NCI-H526 (cell line): ENCODE measurements at regions not wholly inside any gene's neighbourhood (a gene's known extent, or its start where the extent isn't known, plus 50 kb on each side); places are given as distances from the start of the nearest gene placed in this dataset.
A peak's percentile ranks its signal among the peaks of the same experiment; 100 is the strongest.

Experiments
- DNase-seq, 2 experiments: peaks; one replicate each; lab custom pipeline; 2025; lab: John Stamatoyannopoulos, UW

DNA sequence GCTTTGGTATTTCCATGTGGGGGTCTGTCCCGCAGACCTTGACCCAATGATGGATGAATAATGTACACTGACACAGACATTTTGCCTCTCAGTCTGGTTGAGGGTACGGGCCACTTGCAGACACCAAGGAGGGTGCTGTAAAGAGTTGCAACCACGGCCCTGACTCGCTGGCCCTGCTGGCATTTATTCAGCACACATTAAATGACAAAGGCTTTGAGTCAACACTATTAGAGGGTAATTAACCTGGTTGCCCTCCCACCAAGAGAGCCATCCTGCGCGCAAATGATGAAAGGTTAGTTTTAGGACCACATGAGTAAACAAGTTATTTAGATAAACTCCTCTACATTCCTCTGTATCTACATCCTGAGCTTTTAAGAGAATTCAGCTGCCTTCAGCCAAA, 308.9 kb upstream of the MMS22L start:
- DNase-seq: no peak

DNA sequence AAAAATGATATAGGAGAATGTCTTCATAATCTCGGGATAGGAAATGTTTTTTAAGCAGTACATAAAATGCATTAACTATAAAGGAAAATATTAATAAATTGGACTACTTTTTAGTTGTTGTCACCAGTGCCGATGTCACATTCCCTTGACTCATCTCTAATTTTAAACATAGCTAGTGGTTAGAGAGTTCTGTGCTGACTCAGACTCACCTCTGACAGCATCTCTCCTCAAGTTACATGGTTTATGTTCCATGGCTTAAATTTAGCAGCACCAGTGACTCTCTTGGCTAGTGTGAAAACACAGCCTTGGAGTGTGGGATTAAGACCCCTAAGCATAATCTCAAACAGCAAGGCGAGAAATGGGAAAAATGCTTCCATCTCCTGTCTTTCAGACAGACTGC, 311.8 kb upstream of the MMS22L start:
- no peak for DNase-seq

DNA sequence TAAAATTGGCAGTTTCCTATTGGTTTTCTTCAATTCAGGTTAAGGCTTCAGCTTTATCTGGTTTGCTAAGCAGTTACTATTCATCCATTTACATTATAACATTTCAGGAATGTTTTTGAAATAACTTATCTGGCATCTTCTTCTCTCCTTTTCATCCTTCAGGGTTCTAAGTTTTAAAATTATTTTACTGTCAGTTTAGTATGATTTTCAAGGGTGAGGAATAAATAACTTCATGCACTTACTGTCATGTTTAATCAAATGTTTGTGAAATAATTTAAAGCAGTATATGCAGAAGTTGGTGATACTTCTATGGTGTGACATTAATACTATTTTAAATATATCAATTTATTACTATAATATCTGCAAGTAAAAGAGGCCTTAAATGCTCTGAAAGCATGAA, 338.1 kb upstream of the MMS22L start:
- DNase-seq: no peak

DNA sequence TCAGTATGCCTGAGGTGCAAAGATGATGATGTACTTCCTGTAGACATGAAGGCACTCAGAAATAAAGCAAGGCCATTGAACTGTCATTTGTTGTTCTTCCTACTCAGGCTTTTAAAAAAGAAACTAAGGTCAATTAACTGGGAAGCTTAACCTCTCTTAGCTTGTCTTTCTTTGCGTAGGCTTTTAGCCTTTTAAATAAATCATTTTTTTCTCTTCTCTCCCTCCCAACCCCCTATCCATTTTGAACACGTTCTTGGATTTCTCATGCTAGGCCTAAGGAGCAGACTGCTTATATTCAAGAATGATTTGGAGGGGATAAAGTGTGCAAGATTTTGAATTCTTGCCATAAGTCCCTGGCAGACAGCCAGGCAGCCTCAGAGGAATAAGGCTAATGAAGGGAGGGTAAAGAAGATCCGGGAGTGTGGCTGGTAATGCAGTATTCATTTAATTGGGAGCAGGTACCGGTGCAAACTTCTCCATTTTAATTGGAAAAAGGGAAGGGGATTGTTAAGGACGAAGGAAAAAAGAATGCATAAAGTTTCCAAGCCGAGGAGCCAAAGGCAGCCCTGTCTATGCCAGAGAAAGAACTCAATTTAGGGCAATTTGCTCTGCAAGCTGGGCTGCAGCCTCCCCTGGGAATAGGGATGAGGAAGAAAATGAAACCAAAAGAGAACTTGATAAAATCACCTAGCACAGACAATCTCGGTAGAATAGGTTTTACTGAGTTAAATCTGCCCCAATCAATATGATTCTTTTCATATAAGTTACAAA, 343.8 kb upstream of the MMS22L start:
- DNase-seq: peak; percentile 23 to 41

DNA sequence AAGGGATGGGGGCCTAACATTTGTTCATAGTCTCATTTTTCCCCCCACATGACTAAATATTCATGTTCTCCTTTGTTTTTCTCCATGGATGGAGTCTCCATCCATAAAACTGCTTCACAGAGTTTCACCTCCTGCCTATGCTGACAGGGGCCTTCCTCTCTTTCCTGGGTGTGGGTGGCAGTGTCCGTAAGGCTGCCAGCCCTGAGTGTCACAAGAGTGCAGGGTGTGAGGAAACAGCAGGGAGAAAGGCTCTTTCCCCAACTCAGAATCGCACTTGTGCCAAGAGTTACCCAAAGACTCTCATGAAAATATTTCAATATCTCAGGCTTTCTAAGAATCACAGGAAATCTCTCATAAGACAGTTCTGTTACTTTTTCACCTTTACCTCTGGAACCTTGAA, 346.2 kb upstream of the MMS22L start:
- DNase-seq: no peak

DNA sequence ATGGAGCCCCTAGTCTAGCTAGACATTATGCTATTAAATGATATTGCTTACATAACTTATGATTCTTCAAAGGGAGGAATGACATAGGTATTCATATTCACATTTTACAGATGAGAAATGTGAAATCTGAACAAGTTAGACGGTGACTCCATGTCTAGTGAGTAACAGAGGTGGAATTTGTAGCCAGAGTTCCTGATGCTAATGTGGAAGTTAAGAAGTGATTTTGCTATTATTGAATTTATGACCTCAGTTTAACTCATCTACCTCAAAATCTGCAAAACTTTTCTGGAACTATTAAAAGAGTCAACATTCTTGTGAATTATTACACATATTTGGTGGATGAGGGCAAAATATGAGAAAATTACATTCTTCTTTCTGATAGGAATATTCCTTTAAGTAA, 347.6 kb upstream of the MMS22L start:
- no peak for DNase-seq

DNA sequence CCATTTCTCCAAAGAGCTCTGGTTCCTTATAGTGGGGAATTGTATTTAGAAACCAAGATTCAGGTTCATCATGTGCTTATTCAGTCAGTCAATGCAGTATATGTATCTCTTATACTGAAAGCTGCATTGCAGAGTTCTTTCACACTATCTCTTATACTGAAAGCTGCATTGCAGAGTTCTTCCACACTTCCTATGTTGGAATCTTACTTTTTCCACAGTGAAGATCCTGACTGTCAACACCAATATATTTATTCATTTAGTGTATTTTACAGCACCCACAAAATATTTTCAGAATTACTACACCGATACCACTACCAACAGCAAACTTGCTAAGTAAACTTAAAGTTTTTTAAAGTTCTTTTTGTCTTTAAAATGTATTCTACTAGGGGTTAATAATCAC, 349.3 kb upstream of the MMS22L start:
- no peak for DNase-seq

DNA sequence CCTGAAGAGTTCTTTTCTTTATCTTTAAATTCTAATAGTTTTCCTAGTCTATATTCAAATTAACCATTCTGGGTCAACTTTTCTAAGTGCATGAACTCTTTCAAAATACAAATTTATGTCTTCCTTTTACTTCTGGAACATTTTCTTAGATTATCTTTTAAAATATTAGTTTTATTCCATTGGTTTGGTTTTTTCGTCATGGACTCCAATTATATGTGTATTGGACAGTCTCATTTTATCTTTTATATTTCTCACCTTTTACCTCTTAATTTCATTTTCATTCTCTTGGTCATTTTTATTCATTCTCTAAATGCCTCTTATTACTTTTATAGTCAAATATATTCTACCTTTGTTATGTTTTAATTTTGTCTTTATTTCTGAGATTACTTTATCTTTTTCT, 356.7 kb upstream of the MMS22L start:
- no peak for DNase-seq

DNA sequence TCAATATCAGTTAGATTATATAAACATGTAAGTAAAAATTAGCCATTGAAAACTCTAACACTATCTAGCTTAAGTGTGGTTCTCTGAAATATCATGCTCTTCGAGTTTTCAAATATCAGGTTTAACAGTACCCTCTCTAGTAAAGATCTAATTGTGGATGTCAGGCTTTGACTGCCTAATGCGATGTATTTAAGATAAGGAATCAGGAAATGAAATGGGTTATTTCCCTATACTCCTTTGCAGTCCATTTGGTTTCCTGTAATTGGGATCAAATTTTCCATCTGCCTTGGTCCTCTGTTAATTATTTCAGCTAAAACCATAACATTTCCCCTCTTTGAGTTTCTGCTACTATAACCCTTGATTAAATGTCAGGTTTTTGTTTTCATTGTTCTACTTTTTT, 361.3 kb upstream of the MMS22L start:
- no peak for DNase-seq

DNA sequence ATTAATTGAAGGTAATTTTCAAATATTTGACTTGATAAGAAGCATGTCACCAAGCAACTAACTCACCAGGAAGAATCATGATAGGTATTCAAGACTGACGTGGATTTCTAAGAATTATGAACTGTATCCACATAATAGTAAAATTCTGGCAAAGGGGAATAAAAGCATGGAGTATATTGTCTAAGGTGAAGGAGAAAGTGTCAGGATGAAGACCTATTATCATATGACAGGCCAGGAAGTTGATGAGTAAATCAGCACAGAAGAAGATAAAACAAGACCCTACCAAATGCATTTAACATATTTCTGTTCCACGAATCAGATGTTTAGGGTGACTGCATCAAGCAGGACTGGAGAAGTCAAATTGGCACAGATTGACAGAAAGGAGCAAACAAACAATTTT, 362.7 kb upstream of the MMS22L start:
- no peak for DNase-seq

DNA sequence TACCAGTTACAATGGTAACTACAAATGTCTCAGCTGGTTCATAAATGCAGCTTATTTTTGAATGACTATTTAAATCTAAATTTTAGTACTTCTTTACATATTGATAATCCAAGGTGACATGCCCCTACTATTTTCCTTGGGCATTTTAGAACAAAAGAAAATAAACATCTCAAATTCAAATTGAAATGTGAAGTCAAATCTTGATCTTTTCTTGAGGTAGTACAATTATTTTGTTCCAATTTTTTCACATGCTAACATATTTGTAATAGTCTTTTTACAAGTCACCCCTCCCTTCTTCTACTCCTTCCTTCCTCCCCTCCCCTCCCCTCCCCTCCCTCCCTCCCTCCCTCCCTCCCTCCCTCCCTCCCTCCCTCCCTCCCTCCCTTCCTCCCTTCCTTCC, 370.1 kb upstream of the MMS22L start:
- no peak for DNase-seq

DNA sequence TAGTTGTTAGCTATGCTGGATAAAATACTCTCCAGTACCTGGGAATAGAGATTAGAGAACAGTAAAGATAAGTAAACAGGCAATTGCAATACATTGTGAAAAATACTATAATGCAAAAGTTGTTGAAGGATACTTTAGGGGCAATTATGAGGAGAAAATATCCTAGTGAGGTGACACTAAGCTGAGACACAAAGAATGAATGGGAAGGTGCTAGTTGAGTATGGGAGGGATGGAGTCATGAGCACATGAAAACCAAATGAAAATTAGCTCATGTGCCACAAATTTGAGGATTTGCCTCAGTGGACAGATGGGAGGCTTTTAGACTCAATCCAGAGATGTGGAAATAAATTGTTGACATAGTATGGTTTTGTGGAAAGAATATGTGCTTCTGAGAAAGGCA, 370.5 kb upstream of the MMS22L start:
- DNase-seq: no peak

DNA sequence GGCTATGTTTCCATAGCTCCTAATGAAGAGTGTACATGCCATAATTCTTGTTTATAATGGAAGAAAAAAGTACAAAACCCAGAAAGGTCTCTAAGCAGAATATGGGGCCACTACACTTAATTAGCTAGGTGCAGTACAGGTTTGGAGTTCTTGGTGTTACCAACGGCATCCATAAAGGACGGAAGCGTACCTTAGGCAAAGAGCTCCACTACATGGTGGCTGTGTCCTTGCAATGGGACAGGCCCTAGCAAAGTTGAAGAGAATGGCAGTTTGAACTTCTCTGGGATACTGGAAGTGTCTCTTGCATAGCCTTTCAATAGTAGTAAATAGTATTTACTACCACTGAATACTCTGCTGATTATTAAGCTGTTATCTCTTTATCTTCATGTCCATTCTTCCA, 371.7 kb upstream of the MMS22L start:
- DNase-seq: no peak

DNA sequence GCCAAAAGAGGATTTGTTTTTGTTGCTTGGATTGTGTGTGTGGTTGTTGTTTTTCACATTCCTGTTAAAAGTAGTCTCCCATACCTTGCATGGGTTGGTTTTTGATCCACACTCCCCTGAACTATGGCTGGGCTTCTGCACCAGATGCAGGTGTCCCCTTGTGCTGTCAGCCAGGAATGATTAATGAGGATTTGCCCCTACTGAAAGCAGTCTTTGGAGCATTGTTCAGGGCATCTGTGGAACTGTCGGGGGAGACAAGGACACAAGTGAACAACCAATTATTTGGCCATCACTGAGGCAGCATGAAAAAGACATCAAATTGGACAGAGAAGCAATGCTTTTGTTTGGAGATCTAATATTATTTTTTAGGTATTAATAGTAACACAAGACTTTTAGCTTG, 373.2 kb upstream of the MMS22L start:
- DNase-seq: no peak

DNA sequence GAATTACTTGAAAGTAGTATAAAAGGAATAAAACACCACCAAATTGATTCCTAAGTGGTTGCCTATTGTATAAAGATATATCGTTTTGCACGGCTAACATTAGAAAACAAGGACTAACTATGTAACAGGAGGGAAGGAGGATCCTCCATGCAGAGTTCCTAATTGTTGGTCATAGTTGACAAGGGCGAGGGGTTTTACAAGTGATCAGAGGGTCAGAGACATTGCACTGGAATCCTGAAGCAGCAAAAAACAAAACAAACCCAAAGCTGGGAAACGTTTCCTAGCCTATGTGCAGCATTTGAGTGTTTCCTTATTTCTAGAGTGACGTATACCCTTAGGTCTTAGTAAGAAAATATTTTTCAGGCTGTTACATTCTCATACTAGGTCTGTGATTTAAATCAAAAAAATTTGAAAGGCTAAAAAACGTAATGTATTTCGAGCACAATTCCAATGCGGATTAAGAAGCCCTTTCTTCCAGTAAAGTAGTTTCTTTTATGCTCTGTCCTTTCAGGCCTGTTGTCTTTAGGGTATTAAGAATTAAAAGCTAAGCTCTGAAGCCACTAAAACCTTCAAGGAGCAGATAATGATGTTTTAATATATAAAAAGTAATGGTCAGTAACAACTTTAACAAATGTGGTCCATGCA, 373.8 kb upstream of the MMS22L start:
- DNase-seq: no peak

DNA sequence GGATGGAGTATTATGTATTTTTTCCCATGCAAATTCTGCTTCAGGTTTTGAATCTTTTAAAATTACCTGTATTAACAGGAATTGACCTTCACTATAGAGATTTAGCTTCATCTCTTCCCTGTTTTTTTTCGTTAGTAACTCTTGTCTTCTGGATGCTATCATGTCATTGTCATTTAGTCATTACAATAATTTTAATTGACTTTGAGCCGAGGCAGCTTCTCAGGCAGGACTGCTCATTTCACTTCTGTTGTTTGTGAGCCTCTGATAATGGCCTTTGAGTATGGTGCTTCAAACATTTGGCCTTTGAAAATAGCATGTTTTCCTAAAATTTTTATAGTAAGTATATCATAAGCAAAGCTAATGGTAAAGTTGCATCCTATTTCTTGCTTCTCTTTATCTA, 375.1 kb upstream of the MMS22L start:
- DNase-seq: no peak

DNA sequence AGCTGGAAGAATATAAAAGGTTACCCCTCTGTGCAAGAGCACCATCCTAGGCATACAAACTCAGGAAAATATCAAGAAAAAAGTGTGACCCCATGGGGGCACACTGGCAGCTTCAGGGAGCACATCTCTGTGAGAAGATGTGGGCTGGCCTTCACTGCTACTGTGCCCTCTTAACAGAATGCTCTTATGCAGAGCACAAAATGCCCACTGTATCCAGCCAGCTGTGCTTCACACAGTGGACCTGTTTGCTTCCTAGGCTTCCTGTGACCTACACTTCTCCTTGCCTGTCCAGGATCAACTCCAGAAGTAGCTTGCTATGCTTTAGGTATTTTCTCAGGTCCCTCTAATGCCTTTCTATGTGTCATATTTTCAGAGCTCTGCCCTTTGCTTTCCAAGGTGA, 380.2 kb upstream of the MMS22L start:
- no peak for DNase-seq

DNA sequence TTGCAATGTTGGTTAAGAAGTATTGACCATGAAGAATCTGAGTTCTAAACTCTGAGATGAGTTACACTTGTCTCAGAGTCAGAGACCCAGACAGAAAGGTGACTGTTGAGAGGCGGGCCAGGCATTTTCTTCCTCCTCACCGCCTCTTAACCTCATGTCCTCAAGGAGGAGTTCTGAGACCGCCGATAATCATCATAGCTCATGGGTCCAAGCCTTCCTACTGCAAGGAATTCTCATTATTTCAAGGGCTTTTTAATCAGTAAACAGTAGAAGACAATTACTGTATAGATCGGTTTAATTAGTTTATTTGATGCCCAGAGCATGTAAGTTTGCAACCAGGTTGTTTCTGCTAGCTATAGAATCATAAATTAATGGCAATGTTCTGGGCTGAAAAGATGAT, 382.4 kb upstream of the MMS22L start:
- no peak for DNase-seq

DNA sequence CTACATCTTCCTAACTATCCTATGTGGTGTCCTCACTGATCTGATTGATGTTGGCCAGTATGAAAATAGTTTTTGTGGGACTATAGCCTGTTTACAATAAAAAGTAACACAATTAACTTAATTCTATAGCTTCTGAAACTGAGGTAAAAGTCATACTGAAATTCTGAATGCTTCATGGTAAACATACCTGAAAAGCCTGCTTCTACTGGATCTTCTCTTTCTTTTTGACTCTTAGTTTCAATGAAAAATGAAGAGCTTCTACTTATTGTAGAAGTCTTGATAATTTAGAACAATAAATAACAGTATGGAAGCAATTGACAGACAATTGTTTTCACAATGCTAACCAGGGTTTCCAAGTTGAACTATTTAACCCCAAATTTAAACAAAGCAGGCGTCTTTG, 383.9 kb upstream of the MMS22L start:
- DNase-seq: no peak

DNA sequence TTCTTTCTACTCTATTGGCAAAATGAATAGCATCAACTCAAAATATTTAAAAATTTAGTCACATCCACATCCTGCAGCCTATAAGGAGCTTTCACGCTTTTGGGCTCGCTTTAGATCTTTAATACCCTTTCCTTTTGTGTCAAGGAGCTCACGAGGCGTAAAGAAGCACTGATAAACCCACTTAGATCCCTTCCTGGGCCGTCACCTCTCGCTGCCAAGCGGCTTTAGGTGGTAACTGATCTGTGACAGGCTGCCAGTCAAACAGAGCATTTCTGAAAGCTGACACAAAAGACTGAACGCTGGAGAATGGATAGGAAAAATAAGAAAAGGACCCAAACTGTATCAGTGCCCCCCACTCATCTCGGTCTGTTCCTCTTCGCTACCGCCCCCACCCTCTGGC, 385.7 kb upstream of the MMS22L start:
- no peak for DNase-seq

DNA sequence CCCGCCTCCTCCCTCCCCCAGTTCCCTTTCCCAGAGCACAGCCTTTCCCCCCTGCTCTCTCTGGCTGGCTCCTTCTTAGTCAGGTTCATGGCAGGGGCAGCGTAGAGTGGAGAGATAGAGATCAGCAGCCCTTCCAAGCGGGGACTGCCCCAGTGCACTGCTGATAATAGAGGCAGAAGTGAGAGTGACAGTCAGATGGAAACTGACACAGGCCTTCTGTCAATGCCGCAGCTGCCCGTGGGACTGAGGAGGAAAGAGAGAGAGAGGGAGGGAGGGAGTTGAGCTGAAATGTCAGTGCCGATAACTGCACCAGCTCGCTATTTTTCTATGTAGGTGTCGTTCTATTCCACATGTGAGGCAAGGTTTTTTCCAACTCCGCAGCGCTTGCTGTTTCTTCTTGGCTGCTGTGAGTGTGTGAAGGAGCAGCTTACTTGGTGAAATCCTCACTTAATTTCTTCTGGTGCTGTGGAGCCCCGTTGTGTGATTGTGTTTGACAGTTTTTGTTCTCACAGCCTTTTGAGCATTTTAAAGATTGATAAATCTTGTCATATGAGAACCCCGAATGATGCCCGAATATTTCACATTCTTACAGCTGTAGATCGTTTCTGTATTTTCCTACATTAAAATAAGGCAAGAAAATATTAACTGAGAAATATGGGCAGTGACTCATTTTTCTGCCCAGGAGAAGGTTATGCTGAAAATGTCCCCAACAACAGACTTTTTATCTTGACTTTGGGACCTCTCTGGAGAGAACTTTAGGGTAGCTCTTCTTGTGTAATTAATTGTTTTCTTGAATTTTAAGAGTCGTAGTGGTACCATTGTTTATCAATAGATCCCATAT, 386.4 kb upstream of the MMS22L start:
- DNase-seq: peak in 1 of 2 experiments; percentile 17

DNA sequence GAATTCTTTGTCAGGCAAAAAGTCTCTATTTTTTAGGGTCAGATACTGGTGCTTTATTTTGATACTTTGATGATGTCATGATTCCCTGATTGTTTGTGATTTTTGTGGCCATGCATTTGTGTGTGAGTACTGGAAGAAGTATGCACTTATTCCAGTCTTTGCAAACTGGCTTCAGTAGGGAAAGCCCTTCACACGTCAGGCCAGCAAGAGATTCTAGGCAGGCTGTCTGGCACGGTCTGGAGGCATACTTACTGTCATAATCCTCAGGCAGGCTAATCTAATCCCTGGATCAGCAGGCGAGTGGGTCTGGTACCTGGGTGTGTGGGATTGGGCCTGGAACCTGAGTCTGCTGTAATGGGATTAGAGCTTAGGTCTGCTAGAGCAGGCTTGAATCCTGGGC, 391.8 kb upstream of the MMS22L start:
- no peak for DNase-seq

DNA sequence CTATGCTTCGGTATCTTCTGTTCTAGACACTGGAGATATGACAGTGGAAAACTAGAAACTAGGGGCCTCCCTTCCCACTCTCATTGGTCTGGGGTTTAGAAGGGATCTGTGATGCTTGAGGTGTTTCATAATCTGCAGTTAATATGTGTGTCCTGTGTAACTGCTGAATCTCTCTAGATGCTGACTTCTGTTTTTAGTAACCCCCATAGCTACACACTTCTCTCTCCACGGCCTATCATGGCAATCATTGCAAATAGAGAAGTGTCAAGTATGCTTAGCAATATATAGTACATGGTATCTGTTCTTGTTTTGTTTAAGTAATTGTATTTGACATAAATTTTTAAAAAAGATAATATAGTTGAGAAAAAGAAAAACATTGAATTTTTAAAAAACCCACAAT, 394.6 kb upstream of the MMS22L start:
- no peak for DNase-seq
